ENCODE measurements at regions not wholly inside any gene's neighbourhood (a gene's known extent, or its start where the extent isn't known, plus 50 kb on each side); places are given as distances from the start of the nearest gene placed in this dataset.
"Not testable (repeated sequence)": the region's sequence is repeated elsewhere in the genome, so short reads cannot be mapped to it uniquely, and the experiment has no call there.

GRCh38 chr7:91356915-91357314, 92.7 kb downstream of the FZD1 start:
- DNase-seq: no peak

GRCh38 chr7:91357379-91357778, 93.1 kb downstream of the FZD1 start:
- DNase-seq: no peak

GRCh38 chr7:91357901-91358300, 93.7 kb downstream of the FZD1 start:
- no peak for DNase-seq

- no peak for DNase-seq
Measured at GRCh38 chr7:91358303-91358702, 94.1 kb downstream of the FZD1 start.

GRCh38 chr7:91365097-91365496, 100.9 kb downstream of the FZD1 start:
- DNase-seq: not testable (repeated sequence)

- no peak for DNase-seq
Measured at GRCh38 chr7:91366091-91366490, 101.9 kb downstream of the FZD1 start.

- DNase-seq: no peak
Measured at GRCh38 chr7:91367812-91368578, 103.8 kb downstream of the FZD1 start.

- DNase-seq: no peak
Measured at GRCh38 chr7:91372323-91372722, 108.1 kb downstream of the FZD1 start.

- DNase-seq: no peak
Measured at GRCh38 chr7:91373111-91373800, 109.0 kb downstream of the FZD1 start.

- DNase-seq: no peak
Measured at GRCh38 chr7:91374321-91374989, 110.2 kb downstream of the FZD1 start.

- no peak for DNase-seq
Measured at GRCh38 chr7:91375378-91375777, 111.1 kb downstream of the FZD1 start.

- DNase-seq: no peak
Measured at GRCh38 chr7:91378131-91378530, 113.9 kb downstream of the FZD1 start.

GRCh38 chr7:91379236-91379635, 115.0 kb downstream of the FZD1 start:
- no peak for DNase-seq

- no peak for DNase-seq
Measured at GRCh38 chr7:91379991-91380390, 115.8 kb downstream of the FZD1 start.

- no peak for DNase-seq
Measured at GRCh38 chr7:91383053-91383904, 119.0 kb downstream of the FZD1 start.

- DNase-seq: no peak
Measured at GRCh38 chr7:91383905-91384274, 119.7 kb downstream of the FZD1 start.

- DNase-seq: not testable (repeated sequence)
Measured at GRCh38 chr7:91394757-91395156, 130.5 kb downstream of the FZD1 start.

GRCh38 chr7:91395313-91395712, 131.1 kb downstream of the FZD1 start:
- not testable (repeated sequence) for DNase-seq

- DNase-seq: no peak
Measured at GRCh38 chr7:91397096-91397495, 132.9 kb downstream of the FZD1 start.

- no peak for DNase-seq
Measured at GRCh38 chr7:91397612-91398011, 133.4 kb downstream of the FZD1 start.

- no peak for DNase-seq
Measured at GRCh38 chr7:91398341-91398740, 134.1 kb downstream of the FZD1 start.

GRCh38 chr7:91405092-91405788, 141.0 kb downstream of the FZD1 start:
- DNase-seq: no peak
